ENCODE measurements at regions not wholly inside any gene's neighbourhood (a gene's known extent, or its start where the extent isn't known, plus 50 kb on each side); places are given as distances from the start of the nearest gene placed in this dataset.

DNA sequence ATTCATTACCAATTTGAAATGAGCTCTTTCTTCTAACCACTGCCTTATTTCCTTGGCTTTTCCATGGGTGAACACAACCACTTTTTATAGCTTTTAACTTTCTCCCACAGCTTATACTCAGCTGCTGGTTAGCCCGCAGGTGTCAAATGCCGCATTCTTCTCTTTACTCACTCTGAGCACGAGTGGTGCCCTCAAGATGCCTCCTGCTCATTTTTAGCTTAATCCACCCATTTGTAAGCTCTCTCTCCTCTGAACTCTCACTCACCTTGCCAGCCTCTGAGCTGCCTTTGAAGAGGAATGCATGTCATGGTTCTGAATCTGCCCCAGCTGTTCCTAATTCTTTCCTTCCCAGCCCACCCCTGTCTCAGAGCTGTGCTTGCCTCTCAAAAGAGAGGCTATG, 449.4 kb upstream of the PRICKLE1 start:
- DNase-seq (ENCODE audit: low spot score), result no peak
- H3K27ac ChIP-seq, result no peak overlapping the region
- H3K4me2 ChIP-seq, result no peak overlapping the region
- H3K9me2 ChIP-seq (replicated peaks; ENCODE audit: insufficient read depth), result no peaks in the 10 kb centered on the region
- H3K36me3 ChIP-seq (replicated peaks; ENCODE audit: insufficient read depth, low read depth), result no peaks in the 10 kb centered on the region
- no peaks in the 10 kb centered on the region for H3K27me3 ChIP-seq
- WGBS (ENCODE audit: low lambda C conversion rate, missing lambda C conversion rate), result 77% methylated on average over 3 of the region's 3 CpGs
- no peak overlapping the region for H2AFZ ChIP-seq
- no peaks in the 10 kb centered on the region for H3K4me1 ChIP-seq (ENCODE audit: insufficient read depth)
- no peak overlapping the region for H3K4me3 ChIP-seq
- no peaks in the 10 kb centered on the region for H3K79me2 ChIP-seq
- H3K9me3 ChIP-seq (ENCODE audit: low read depth), result no peaks in the 10 kb centered on the region
- no peaks in the 10 kb centered on the region for H4K20me1 ChIP-seq (ENCODE audit: insufficient read depth, poor library complexity, severe bottlenecking)
- TF ChIP-seq, protein P1, sequence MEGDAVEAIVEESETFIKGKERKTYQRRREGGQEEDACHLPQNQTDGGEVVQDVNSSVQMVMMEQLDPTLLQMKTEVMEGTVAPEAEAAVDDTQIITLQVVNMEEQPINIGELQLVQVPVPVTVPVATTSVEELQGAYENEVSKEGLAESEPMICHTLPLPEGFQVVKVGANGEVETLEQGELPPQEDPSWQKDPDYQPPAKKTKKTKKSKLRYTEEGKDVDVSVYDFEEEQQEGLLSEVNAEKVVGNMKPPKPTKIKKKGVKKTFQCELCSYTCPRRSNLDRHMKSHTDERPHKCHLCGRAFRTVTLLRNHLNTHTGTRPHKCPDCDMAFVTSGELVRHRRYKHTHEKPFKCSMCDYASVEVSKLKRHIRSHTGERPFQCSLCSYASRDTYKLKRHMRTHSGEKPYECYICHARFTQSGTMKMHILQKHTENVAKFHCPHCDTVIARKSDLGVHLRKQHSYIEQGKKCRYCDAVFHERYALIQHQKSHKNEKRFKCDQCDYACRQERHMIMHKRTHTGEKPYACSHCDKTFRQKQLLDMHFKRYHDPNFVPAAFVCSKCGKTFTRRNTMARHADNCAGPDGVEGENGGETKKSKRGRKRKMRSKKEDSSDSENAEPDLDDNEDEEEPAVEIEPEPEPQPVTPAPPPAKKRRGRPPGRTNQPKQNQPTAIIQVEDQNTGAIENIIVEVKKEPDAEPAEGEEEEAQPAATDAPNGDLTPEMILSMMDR (IDR thresholded peaks at IDR 0.05; ENCODE audit: poor library complexity), result no peak
- TF ChIP-seq EZH2 (IDR thresholded peaks at IDR 0.05; ENCODE audit: borderline replicate concordance) (no peak), EZH2phosphoT487 (IDR thresholded peaks at IDR 0.05; ENCODE audit: low read depth, severe bottlenecking, unreplicated experiment) (no peak)

DNA sequence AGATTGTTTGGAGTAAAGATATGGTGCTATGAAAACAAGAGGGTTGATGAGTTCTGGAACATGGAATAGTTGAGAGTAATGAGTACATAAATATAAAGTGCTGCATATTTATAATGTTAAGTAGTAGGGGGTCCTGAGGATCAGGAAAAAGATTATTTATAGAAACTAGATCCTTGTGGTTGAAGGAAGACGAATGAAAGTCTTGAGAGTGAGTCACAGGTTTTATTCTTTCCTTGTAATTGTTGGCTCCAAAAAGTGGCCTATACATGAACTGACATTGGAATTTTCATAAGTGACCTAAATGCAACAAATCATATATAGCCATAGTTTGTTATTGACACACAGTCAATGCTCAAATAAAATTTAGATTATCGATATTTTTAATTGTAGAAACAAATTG, 440.4 kb upstream of the PRICKLE1 start:
- no peaks in the 10 kb centered on the region for H3K9me2 ChIP-seq (replicated peaks; ENCODE audit: insufficient read depth)
- no peak overlapping the region for H3K4me3 ChIP-seq
- WGBS (ENCODE audit: low lambda C conversion rate, missing lambda C conversion rate), result 83% methylated on average over 2 of the region's 2 CpGs
- no peaks in the 10 kb centered on the region for H3K36me3 ChIP-seq (replicated peaks; ENCODE audit: insufficient read depth, low read depth)
- H3K4me2 ChIP-seq, result no peak overlapping the region
- H3K27me3 ChIP-seq, result no peaks in the 10 kb centered on the region
- H4K20me1 ChIP-seq (ENCODE audit: insufficient read depth, poor library complexity, severe bottlenecking), result no peaks in the 10 kb centered on the region
- no peak overlapping the region for H2AFZ ChIP-seq
- H3K27ac ChIP-seq, result no peak overlapping the region
- DNase-seq (ENCODE audit: low spot score), result no peak
- no peak for TF ChIP-seq EZH2phosphoT487 (IDR thresholded peaks at IDR 0.05; ENCODE audit: low read depth, severe bottlenecking, unreplicated experiment)
- TF ChIP-seq, protein P1 (IDR thresholded peaks at IDR 0.05; ENCODE audit: poor library complexity), result no peak
- TF ChIP-seq EZH2 (IDR thresholded peaks at IDR 0.05; ENCODE audit: borderline replicate concordance), result no peak
- no peaks in the 10 kb centered on the region for H3K4me1 ChIP-seq (ENCODE audit: insufficient read depth)
- H3K79me2 ChIP-seq, result no peaks in the 10 kb centered on the region
- no peaks in the 10 kb centered on the region for H3K9me3 ChIP-seq (ENCODE audit: low read depth)

DNA sequence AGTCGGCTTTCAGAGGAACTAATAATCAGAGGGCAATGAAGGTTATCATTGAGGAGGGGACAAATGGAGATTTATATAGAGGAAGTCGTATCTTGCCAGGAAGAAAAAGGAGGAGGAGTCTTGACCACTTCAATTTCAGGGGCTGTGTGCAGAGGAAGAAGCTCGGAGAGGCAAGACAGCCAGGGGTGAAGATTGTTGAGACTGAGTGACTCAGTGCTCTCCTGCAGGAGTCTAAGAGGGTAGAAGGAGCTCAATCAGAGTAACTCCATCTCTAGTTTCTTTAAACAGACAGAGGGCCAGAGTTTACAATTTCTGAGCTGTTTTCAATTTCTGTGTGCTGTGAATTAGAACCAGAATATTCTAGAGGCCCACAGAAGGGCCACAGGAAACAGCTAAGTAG, 439.3 kb upstream of the PRICKLE1 start:
- Histone ChIP-seq H3K36me3 (replicated peaks; ENCODE audit: insufficient read depth, low read depth) (no peaks in the 10 kb centered on the region), H4K20me1 (ENCODE audit: insufficient read depth, poor library complexity, severe bottlenecking) (no peaks in the 10 kb centered on the region), H3K27me3 (no peaks in the 10 kb centered on the region), H3K4me2 (no peak overlapping the region), H3K4me1 (ENCODE audit: insufficient read depth) (no peaks in the 10 kb centered on the region), H3K4me3 (no peak overlapping the region), H3K27ac (no peak overlapping the region), H3K79me2 (no peaks in the 10 kb centered on the region), H3K9me2 (replicated peaks; ENCODE audit: insufficient read depth) (no peaks in the 10 kb centered on the region), H3K9me3 (ENCODE audit: low read depth) (no peaks in the 10 kb centered on the region), H2AFZ (no peak overlapping the region)
- no peak for DNase-seq (ENCODE audit: low spot score)
- WGBS (ENCODE audit: low lambda C conversion rate, missing lambda C conversion rate), result 66% methylated on average over 3 of the region's 3 CpGs
- TF ChIP-seq, protein P1 (IDR thresholded peaks at IDR 0.05; ENCODE audit: poor library complexity), result no peak
- TF ChIP-seq EZH2phosphoT487 (IDR thresholded peaks at IDR 0.05; ENCODE audit: low read depth, severe bottlenecking, unreplicated experiment) (no peak), EZH2 (IDR thresholded peaks at IDR 0.05; ENCODE audit: borderline replicate concordance) (no peak)

DNA sequence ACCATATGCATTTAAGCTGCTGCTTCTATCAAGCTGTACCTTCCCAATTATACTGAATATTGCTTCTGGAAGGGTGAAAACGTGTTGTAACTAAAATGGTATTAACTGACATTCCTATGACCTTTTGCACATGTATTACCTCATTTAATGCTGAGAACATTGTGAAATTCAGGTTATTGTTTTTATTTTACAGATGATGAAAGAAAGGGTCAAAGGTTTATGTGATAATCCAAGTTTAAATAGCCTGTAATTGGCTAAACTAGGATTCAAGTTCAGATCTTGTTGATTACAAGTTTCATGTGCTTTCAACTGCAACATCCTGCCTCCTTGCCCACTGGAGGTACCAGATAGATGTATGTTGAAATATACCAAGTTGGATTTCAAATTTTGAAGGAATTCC, 433.3 kb upstream of the PRICKLE1 start:
- Histone ChIP-seq H3K4me2 (no peak overlapping the region), H3K27me3 (no peaks in the 10 kb centered on the region), H3K27ac (no peak overlapping the region), H3K9me2 (replicated peaks; ENCODE audit: insufficient read depth) (no peaks in the 10 kb centered on the region), H3K36me3 (replicated peaks; ENCODE audit: insufficient read depth, low read depth) (no peaks in the 10 kb centered on the region), H3K79me2 (no peaks in the 10 kb centered on the region), H3K4me1 (ENCODE audit: insufficient read depth) (no peaks in the 10 kb centered on the region), H2AFZ (no peak overlapping the region), H4K20me1 (ENCODE audit: insufficient read depth, poor library complexity, severe bottlenecking) (no peaks in the 10 kb centered on the region), H3K9me3 (ENCODE audit: low read depth) (no peaks in the 10 kb centered on the region), H3K4me3 (no peak overlapping the region)
- TF ChIP-seq EZH2 (IDR thresholded peaks at IDR 0.05; ENCODE audit: borderline replicate concordance) (no peak), EZH2phosphoT487 (IDR thresholded peaks at IDR 0.05; ENCODE audit: low read depth, severe bottlenecking, unreplicated experiment) (no peak)
- TF ChIP-seq, protein P1 (IDR thresholded peaks at IDR 0.05; ENCODE audit: poor library complexity), result no peak
- no peak for DNase-seq (ENCODE audit: low spot score)
- 79% methylated on average over 1 of the region's 1 CpG for WGBS (ENCODE audit: low lambda C conversion rate, missing lambda C conversion rate)
